Kidney capillary endothelial cell (primary cell): ENCODE measurements at regions not wholly inside any gene's neighbourhood (a gene's known extent, or its start where the extent isn't known, plus 50 kb on each side); places are given as distances from the start of the nearest gene placed in this dataset.
"Not testable (repeated sequence)": the region's sequence is repeated elsewhere in the genome, so short reads cannot be mapped to it uniquely, and the experiment has no call there.

Source experiments
- DNase-seq: peaks from one replicate; pipeline ENCODE4 v3.0.0-alpha.2; 2018; ENCODE audit warnings: low spot score

GRCh38 chr5:7306556-7306955, 89.4 kb upstream of the ADCY2 start:
- not testable (repeated sequence) for DNase-seq

GRCh38 chr5:7307709-7308108, 88.2 kb upstream of the ADCY2 start:
- not testable (repeated sequence) for DNase-seq

GRCh38 chr5:7309715-7310114, 86.2 kb upstream of the ADCY2 start:
- not testable (repeated sequence) for DNase-seq

GRCh38 chr5:7310656-7311055, 85.3 kb upstream of the ADCY2 start:
- not testable (repeated sequence) for DNase-seq

- no peak for DNase-seq
These were observed 80.8 kb upstream of the ADCY2 start for GRCh38 chr5:7315118-7315517.

GRCh38 chr5:7317751-7318150, 78.2 kb upstream of the ADCY2 start:
- DNase-seq: no peak

- no peak for DNase-seq
These were observed 75.1 kb upstream of the ADCY2 start for GRCh38 chr5:7320701-7321301.

- no peak for DNase-seq
These were observed 74.2 kb upstream of the ADCY2 start for GRCh38 chr5:7321724-7322123.

- no peak for DNase-seq
These were observed 71.0 kb upstream of the ADCY2 start for GRCh38 chr5:7324919-7325318.

- DNase-seq: no peak
These were observed 69.7 kb upstream of the ADCY2 start for GRCh38 chr5:7325975-7326913.

- DNase-seq: no peak
These were observed 66.8 kb upstream of the ADCY2 start for GRCh38 chr5:7329141-7329540.

- no peak for DNase-seq
These were observed 66.2 kb upstream of the ADCY2 start for GRCh38 chr5:7329712-7330111.

- DNase-seq: no peak
These were observed 65.7 kb upstream of the ADCY2 start for GRCh38 chr5:7330256-7330655.

GRCh38 chr5:7331131-7331530, 64.8 kb upstream of the ADCY2 start:
- DNase-seq: no peak
